ENCODE measurements at regions not wholly inside any gene's neighbourhood (a gene's known extent, or its start where the extent isn't known, plus 50 kb on each side); places are given as distances from the start of the nearest gene placed in this dataset.

GRCh38 chr11:104323841-104324240 is 159.9 kb upstream of the PDGFD start:
- TF ChIP-seq CTCF (IDR thresholded peaks at IDR 0.05; ENCODE audit: insufficient read depth, low read depth, low read length) = no peak
- no peak for DNase-seq (ENCODE audit: low read depth)

GRCh38 chr11:104322696-104323095 is 158.7 kb upstream of the PDGFD start:
- no peak overlapping the region for H3K4me3 ChIP-seq (ENCODE audit: low read depth, low read length)
- no peak for TF ChIP-seq CTCF (IDR thresholded peaks at IDR 0.05; ENCODE audit: insufficient read depth, low read depth, low read length)
- no peak for DNase-seq (ENCODE audit: low read depth)

More at GRCh38 chr11:104323841-104324240, 159.9 kb upstream of the PDGFD start:
- no peak overlapping the region for H3K4me3 ChIP-seq (ENCODE audit: low read depth, low read length)

- no peak overlapping the region for H3K4me3 ChIP-seq (ENCODE audit: low read depth, low read length)
- no peak for TF ChIP-seq CTCF (IDR thresholded peaks at IDR 0.05; ENCODE audit: insufficient read depth, low read depth, low read length)
- DNase-seq (ENCODE audit: low read depth) = no peak
These were observed 157.0 kb upstream of the PDGFD start for GRCh38 chr11:104320956-104321355.

DNA sequence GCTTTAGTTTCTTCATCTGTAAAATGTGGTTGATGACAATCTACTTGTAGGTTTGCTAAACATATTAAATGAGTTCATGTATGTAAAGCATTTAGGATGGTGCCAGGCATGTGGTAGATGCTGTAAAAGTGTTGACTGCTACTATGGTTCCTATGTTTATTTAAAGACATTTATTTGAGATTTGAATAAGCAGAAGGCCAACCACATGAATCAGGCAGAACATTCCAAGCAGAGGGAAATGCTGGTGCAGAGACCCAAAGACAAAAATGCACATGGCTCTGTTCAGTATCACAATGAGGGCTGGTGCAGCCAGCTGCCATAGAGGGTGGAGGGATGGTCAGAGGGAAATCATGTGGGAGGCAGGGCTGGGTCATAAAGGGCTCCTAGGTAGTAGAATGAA is 156.2 kb upstream of the PDGFD start:
- H3K4me3 ChIP-seq (ENCODE audit: low read depth, low read length) = no peak overlapping the region
- no peak for TF ChIP-seq CTCF (IDR thresholded peaks at IDR 0.05; ENCODE audit: insufficient read depth, low read depth, low read length)
- no peak for DNase-seq (ENCODE audit: low read depth)

DNA sequence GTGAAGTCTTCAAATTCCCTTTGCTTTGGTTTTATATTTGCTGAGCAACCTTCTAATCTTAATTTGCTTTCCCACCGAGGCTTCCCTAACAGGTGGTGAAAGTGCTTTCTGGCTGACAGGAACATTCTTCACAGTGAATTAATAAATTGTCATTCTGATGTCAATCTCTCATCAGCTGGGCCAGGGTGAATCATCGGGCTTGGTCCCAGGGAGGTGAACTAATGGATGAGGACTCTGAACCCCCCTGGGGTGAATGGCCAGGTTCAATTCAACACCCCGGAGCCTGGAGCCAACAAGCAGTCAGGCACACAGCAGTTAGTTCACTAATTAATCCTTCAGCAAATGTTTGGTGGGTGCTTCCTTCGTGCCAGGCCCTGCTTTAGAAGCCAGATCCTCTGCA is 155.4 kb upstream of the PDGFD start:
- H3K4me3 ChIP-seq (ENCODE audit: low read depth, low read length) = no peak overlapping the region
- TF ChIP-seq CTCF (IDR thresholded peaks at IDR 0.05; ENCODE audit: insufficient read depth, low read depth, low read length) = no peak
- no peak for DNase-seq (ENCODE audit: low read depth)

DNA sequence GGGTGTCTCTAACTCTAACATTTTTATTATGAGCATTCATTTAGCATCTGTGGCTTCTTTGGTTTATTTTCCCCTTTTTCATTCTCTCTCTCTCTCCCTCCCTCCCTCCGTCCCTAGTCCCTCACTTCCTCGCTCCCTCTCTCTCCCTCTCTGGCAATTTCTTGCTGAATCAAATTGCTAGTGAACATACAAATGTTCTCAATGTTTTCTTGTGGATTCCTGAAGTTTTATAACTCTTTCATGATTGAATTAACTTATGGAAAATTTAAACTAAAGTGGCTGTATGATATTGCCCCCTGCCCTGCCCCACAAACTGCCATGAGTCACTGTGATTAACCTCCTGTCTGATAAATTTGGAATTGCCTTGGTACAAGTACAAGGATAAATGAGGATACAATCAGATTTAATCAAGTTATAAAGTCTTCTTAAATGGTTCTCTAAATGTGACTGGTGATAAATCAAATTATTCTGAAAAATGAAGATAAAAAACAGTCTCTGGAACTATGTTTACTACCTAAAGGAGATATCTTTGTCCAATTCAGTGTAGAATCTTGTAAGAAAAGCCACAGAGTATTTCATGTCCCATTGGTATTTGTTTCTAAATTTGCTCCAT is 143.0 kb upstream of the PDGFD start:
- no peak overlapping the region for H3K4me3 ChIP-seq (ENCODE audit: low read depth, low read length)
- DNase-seq (ENCODE audit: low read depth) = no peak
- no peak for TF ChIP-seq CTCF (IDR thresholded peaks at IDR 0.05; ENCODE audit: insufficient read depth, low read depth, low read length)

GRCh38 chr11:104301776-104302175 is 137.8 kb upstream of the PDGFD start:
- H3K4me3 ChIP-seq (ENCODE audit: low read depth, low read length) = no peak overlapping the region
- TF ChIP-seq CTCF (IDR thresholded peaks at IDR 0.05; ENCODE audit: insufficient read depth, low read depth, low read length) = no peak
- DNase-seq (ENCODE audit: low read depth) = no peak

Measured in fibroblast of villous mesenchyme (primary cell).